MM.1S (cell line): ENCODE measurements at regions not wholly inside any gene's neighbourhood (a gene's known extent, or its start where the extent isn't known, plus 50 kb on each side); places are given as distances from the start of the nearest gene placed in this dataset.

Experiments
- DNase-seq: peaks from one replicate; pipeline ENCODE4 v3.0.0-alpha.2; 2015
- H2AFZ ChIP-seq: fragments of 300-600 bp; sonication (generic); 2 replicates; pipeline ENCODE4 v1.6.0; 2016; ENCODE audit warnings: antibody characterized with exemption, low read length
- H3F3A ChIP-seq: fragments of 300-600 bp; sonication (generic); 2 replicates; pipeline ENCODE4 v1.6.1; 2016; ENCODE audit warnings: mild to moderate bottlenecking, antibody characterized with exemption, low read length, moderate library complexity, mixed read lengths; ENCODE audit not compliant: insufficient read depth
- H3K27ac ChIP-seq: fragments of 300-600 bp; sonication (generic); 2 replicates; pipeline ENCODE4 v1.5.1; 2016; ENCODE audit warnings: mild to moderate bottlenecking, low read length
- H3K27me3 ChIP-seq: fragments of 300-600 bp; sonication (generic); replicated peaks from 2 replicates; pipeline ENCODE4 v1.6.0; 2016; ENCODE audit warnings: low read length; ENCODE audit not compliant: insufficient read depth
- H3K36me3 ChIP-seq: fragments of 300-600 bp; sonication (generic); replicated peaks from 2 replicates; pipeline ENCODE4 v1.6.1; 2016; ENCODE audit warnings: mild to moderate bottlenecking, low read length, mixed read lengths; ENCODE audit not compliant: insufficient read depth
- H3K4me1 ChIP-seq: fragments of 300-600 bp; sonication (generic); 2 replicates; pipeline ENCODE4 v1.6.1; 2016; ENCODE audit warnings: low read length, mixed read lengths
- H3K4me2 ChIP-seq: fragments of 300-600 bp; sonication (generic); 2 replicates; pipeline ENCODE4 v1.6.0; 2016; ENCODE audit warnings: low read depth, low read length
- H3K4me3 ChIP-seq: fragments of 300-600 bp; sonication (generic); 2 replicates; pipeline ENCODE4 v1.5.1; 2016; ENCODE audit warnings: low read length, mixed read lengths
- H3K79me2 ChIP-seq: fragments of 300-600 bp; sonication (generic); 2 replicates; pipeline ENCODE4 v1.6.1; 2016; ENCODE audit warnings: mixed run types, low read length, mixed read lengths
- H3K9ac ChIP-seq: fragments of 300-600 bp; sonication (generic); 2 replicates; pipeline ENCODE4 v1.6.1; 2016; ENCODE audit warnings: low read length, mixed read lengths
- H3K9me2 ChIP-seq: fragments of 300-600 bp; sonication (generic); replicated peaks from 2 replicates; pipeline ENCODE4 v1.6.1; 2016; ENCODE audit warnings: mild to moderate bottlenecking, low read length, mixed read lengths; ENCODE audit not compliant: insufficient read depth
- H3K9me3 ChIP-seq: fragments of 300-600 bp; sonication (generic); replicated peaks from 2 replicates; pipeline ENCODE4 v1.6.1; 2016; ENCODE audit warnings: mild to moderate bottlenecking, low read length, mixed read lengths; ENCODE audit not compliant: insufficient read depth
- H4K20me1 ChIP-seq: fragments of 300-600 bp; sonication (generic); 2 replicates; pipeline ENCODE4 v1.6.1; 2016; ENCODE audit warnings: mild to moderate bottlenecking, low read length, moderate library complexity, mixed read lengths; ENCODE audit not compliant: insufficient read depth
- EZH2 ChIP-seq: fragments of 300-600 bp; sonication (generic); optimal IDR thresholded peaks from 2 replicates; pipeline ENCODE3; 2017; ENCODE audit warnings: low read depth, mild to moderate bottlenecking, antibody characterized with exemption, low read length, mixed read lengths
- EZH2phosphoT487 ChIP-seq: fragments of 300-600 bp; sonication (generic); IDR thresholded peaks from 2 replicates; pipeline ENCODE4 v1.6.1; 2018; ENCODE audit warnings: antibody characterized with exemption, low read length
- TF ChIP-seq, protein P1 (sequence below): fragments of 300-600 bp; sonication (generic); IDR thresholded peaks from 2 replicates; pipeline ENCODE4 v1.5.1; 2016; ENCODE audit warnings: antibody characterized with exemption, low read length, mixed read lengths

DNA sequence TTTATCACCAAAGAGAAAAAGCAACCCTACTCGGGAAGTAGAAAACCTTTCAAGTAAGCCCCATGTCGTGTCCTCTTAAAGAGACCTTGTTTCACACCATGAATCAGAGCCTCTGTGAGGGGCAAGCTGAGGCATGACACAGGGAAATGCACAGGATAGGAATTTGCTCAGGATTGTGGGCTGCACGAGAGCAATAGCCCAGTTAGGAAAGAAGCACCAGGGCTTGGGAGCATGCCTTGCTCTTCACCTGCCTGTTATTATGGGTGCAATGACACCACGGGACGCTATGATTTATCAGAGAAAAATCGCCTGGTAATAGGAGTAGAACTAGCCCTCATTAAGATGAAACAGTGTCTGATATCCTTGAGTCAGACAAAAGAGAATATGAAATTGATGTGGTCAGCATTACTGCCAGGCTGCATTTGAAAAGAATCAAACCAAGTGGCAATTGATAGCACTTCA is 562.9 kb upstream of the NRP1 start:
- H3K36me3 ChIP-seq: no peaks in the 10 kb centered on the region
- no peaks in the 10 kb centered on the region for H4K20me1 ChIP-seq
- H3K9me3 ChIP-seq: no peaks in the 10 kb centered on the region
- no peaks in the 10 kb centered on the region for H3K27me3 ChIP-seq
- no peaks in the 10 kb centered on the region for H3K9me2 ChIP-seq
- no peak overlapping the region for H3K27ac ChIP-seq
- H3K4me1 ChIP-seq: no peaks in the 10 kb centered on the region
- no peak for DNase-seq
- no peak overlapping the region for H2AFZ ChIP-seq
- no peaks in the 10 kb centered on the region for H3F3A ChIP-seq
- H3K4me2 ChIP-seq: no peak overlapping the region
- H3K79me2 ChIP-seq: no peaks in the 10 kb centered on the region
- TF ChIP-seq EZH2 (no peak), EZH2phosphoT487 (no peak)
- TF ChIP-seq, protein P1, sequence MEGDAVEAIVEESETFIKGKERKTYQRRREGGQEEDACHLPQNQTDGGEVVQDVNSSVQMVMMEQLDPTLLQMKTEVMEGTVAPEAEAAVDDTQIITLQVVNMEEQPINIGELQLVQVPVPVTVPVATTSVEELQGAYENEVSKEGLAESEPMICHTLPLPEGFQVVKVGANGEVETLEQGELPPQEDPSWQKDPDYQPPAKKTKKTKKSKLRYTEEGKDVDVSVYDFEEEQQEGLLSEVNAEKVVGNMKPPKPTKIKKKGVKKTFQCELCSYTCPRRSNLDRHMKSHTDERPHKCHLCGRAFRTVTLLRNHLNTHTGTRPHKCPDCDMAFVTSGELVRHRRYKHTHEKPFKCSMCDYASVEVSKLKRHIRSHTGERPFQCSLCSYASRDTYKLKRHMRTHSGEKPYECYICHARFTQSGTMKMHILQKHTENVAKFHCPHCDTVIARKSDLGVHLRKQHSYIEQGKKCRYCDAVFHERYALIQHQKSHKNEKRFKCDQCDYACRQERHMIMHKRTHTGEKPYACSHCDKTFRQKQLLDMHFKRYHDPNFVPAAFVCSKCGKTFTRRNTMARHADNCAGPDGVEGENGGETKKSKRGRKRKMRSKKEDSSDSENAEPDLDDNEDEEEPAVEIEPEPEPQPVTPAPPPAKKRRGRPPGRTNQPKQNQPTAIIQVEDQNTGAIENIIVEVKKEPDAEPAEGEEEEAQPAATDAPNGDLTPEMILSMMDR: no peak
- no peak overlapping the region for H3K4me3 ChIP-seq
- no peak overlapping the region for H3K9ac ChIP-seq

DNA sequence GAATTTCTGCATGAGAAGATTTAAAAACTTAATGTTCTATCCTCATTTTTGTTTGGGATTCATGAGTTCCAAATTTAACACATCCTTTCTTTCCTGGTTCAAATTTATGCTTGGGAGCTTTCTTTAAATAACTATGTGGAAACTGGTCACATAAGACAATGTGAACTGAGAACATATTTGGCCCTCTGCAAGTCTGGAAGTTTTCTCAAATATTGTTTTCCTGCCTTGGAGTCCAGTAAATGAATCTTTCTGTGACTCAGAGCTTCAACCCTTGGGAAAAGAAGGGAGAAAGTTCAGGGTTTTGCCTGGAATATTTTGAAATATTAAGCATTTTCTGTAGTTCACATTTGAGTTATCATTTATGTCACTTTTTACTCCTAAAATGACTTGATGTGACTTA is 559.0 kb upstream of the NRP1 start:
- no peak overlapping the region for H3K9ac ChIP-seq
- no peaks in the 10 kb centered on the region for H3F3A ChIP-seq
- no peak overlapping the region for H3K4me2 ChIP-seq
- H4K20me1 ChIP-seq: no peaks in the 10 kb centered on the region
- no peaks in the 10 kb centered on the region for H3K9me3 ChIP-seq
- TF ChIP-seq EZH2phosphoT487 (no peak), EZH2 (no peak)
- TF ChIP-seq, protein P1: no peak
- H3K4me3 ChIP-seq: no peak overlapping the region
- H3K9me2 ChIP-seq: no peaks in the 10 kb centered on the region
- H3K4me1 ChIP-seq: no peaks in the 10 kb centered on the region
- H2AFZ ChIP-seq: no peak overlapping the region
- H3K79me2 ChIP-seq: no peaks in the 10 kb centered on the region
- no peak for DNase-seq
- H3K36me3 ChIP-seq: no peaks in the 10 kb centered on the region
- H3K27me3 ChIP-seq: no peaks in the 10 kb centered on the region
- no peak overlapping the region for H3K27ac ChIP-seq

DNA sequence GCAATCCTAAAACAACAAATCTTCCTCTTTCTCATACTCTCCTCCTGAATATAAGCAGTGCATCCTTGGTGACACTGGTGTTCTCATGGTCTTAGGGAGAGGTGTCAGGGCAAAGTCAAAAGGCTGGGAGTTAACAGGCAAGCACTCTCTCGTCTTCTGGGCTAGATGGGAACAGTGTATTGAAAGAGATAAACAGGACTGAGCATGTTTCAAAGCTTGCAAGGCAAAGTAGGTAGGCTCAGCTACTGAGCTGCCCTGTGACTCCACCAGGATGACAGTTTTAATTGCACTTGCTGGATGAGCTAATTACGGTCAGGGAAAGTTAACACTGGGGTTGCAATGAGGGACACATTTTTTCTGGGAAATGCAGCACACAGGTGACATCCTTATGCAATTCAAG is 554.9 kb upstream of the NRP1 start:
- Histone ChIP-seq H3K4me1 (no peaks in the 10 kb centered on the region), H2AFZ (no peak overlapping the region), H3K79me2 (no peaks in the 10 kb centered on the region), H3K4me3 (no peak overlapping the region), H3F3A (no peaks in the 10 kb centered on the region), H3K27ac (no peak overlapping the region), H3K36me3 (no peaks in the 10 kb centered on the region), H3K27me3 (no peaks in the 10 kb centered on the region), H3K4me2 (no peak overlapping the region), H3K9ac (no peak overlapping the region), H3K9me2 (no peaks in the 10 kb centered on the region), H4K20me1 (no peaks in the 10 kb centered on the region), H3K9me3 (no peaks in the 10 kb centered on the region)
- no peak for DNase-seq
- TF ChIP-seq EZH2phosphoT487: no peak
- TF ChIP-seq EZH2: no peak
- TF ChIP-seq, protein P1: no peak
